MM.1S (cell line): ENCODE measurements at regions not wholly inside any gene's neighbourhood (a gene's known extent, or its start where the extent isn't known, plus 50 kb on each side); places are given as distances from the start of the nearest gene placed in this dataset.
"Not testable (repeated sequence)": the region's sequence is repeated elsewhere in the genome, so short reads cannot be mapped to it uniquely, and the experiment has no call there.

Experiments used
- DNase-seq: peaks from one replicate; pipeline ENCODE4 v3.0.0-alpha.2; 2015
- H2AFZ ChIP-seq: fragments of 300-600 bp; sonication (generic); 2 replicates; pipeline ENCODE4 v1.6.0; 2016; ENCODE audit warnings: antibody characterized with exemption, low read length
- H3F3A ChIP-seq: fragments of 300-600 bp; sonication (generic); 2 replicates; pipeline ENCODE4 v1.6.1; 2016; ENCODE audit warnings: mild to moderate bottlenecking, antibody characterized with exemption, low read length, moderate library complexity, mixed read lengths; ENCODE audit not compliant: insufficient read depth
- H3K27ac ChIP-seq: fragments of 300-600 bp; sonication (generic); 2 replicates; pipeline ENCODE4 v1.5.1; 2016; ENCODE audit warnings: mild to moderate bottlenecking, low read length
- H3K27me3 ChIP-seq: fragments of 300-600 bp; sonication (generic); replicated peaks from 2 replicates; pipeline ENCODE4 v1.6.0; 2016; ENCODE audit warnings: low read length; ENCODE audit not compliant: insufficient read depth
- H3K36me3 ChIP-seq: fragments of 300-600 bp; sonication (generic); replicated peaks from 2 replicates; pipeline ENCODE4 v1.6.1; 2016; ENCODE audit warnings: mild to moderate bottlenecking, low read length, mixed read lengths; ENCODE audit not compliant: insufficient read depth
- H3K4me1 ChIP-seq: fragments of 300-600 bp; sonication (generic); 2 replicates; pipeline ENCODE4 v1.6.1; 2016; ENCODE audit warnings: low read length, mixed read lengths
- H3K4me2 ChIP-seq: fragments of 300-600 bp; sonication (generic); 2 replicates; pipeline ENCODE4 v1.6.0; 2016; ENCODE audit warnings: low read depth, low read length
- H3K4me3 ChIP-seq: fragments of 300-600 bp; sonication (generic); 2 replicates; pipeline ENCODE4 v1.5.1; 2016; ENCODE audit warnings: low read length, mixed read lengths
- H3K79me2 ChIP-seq: fragments of 300-600 bp; sonication (generic); 2 replicates; pipeline ENCODE4 v1.6.1; 2016; ENCODE audit warnings: mixed run types, low read length, mixed read lengths
- H3K9ac ChIP-seq: fragments of 300-600 bp; sonication (generic); 2 replicates; pipeline ENCODE4 v1.6.1; 2016; ENCODE audit warnings: low read length, mixed read lengths
- H3K9me2 ChIP-seq: fragments of 300-600 bp; sonication (generic); replicated peaks from 2 replicates; pipeline ENCODE4 v1.6.1; 2016; ENCODE audit warnings: mild to moderate bottlenecking, low read length, mixed read lengths; ENCODE audit not compliant: insufficient read depth
- H3K9me3 ChIP-seq: fragments of 300-600 bp; sonication (generic); replicated peaks from 2 replicates; pipeline ENCODE4 v1.6.1; 2016; ENCODE audit warnings: mild to moderate bottlenecking, low read length, mixed read lengths; ENCODE audit not compliant: insufficient read depth
- H4K20me1 ChIP-seq: fragments of 300-600 bp; sonication (generic); 2 replicates; pipeline ENCODE4 v1.6.1; 2016; ENCODE audit warnings: mild to moderate bottlenecking, low read length, moderate library complexity, mixed read lengths; ENCODE audit not compliant: insufficient read depth
- EZH2 ChIP-seq: fragments of 300-600 bp; sonication (generic); optimal IDR thresholded peaks from 2 replicates; pipeline ENCODE3; 2017; ENCODE audit warnings: low read depth, mild to moderate bottlenecking, antibody characterized with exemption, low read length, mixed read lengths
- EZH2phosphoT487 ChIP-seq: fragments of 300-600 bp; sonication (generic); IDR thresholded peaks from 2 replicates; pipeline ENCODE4 v1.6.1; 2018; ENCODE audit warnings: antibody characterized with exemption, low read length
- TF ChIP-seq, protein P1 (sequence below): fragments of 300-600 bp; sonication (generic); IDR thresholded peaks from 2 replicates; pipeline ENCODE4 v1.5.1; 2016; ENCODE audit warnings: antibody characterized with exemption, low read length, mixed read lengths

- Histone ChIP-seq H3K9ac (no peak overlapping the region), H3K9me3 (no peaks in the 10 kb centered on the region), H3K27ac (no peak overlapping the region), H3K27me3 (no peaks in the 10 kb centered on the region), H3F3A (no peaks in the 10 kb centered on the region), H3K36me3 (no peaks in the 10 kb centered on the region), H3K4me3 (no peak overlapping the region), H3K4me2 (no peak overlapping the region), H2AFZ (no peak overlapping the region), H3K79me2 (no peaks in the 10 kb centered on the region), H4K20me1 (no peaks in the 10 kb centered on the region), H3K4me1 (no peaks in the 10 kb centered on the region), H3K9me2 (no peaks in the 10 kb centered on the region)
- TF ChIP-seq, protein P1, sequence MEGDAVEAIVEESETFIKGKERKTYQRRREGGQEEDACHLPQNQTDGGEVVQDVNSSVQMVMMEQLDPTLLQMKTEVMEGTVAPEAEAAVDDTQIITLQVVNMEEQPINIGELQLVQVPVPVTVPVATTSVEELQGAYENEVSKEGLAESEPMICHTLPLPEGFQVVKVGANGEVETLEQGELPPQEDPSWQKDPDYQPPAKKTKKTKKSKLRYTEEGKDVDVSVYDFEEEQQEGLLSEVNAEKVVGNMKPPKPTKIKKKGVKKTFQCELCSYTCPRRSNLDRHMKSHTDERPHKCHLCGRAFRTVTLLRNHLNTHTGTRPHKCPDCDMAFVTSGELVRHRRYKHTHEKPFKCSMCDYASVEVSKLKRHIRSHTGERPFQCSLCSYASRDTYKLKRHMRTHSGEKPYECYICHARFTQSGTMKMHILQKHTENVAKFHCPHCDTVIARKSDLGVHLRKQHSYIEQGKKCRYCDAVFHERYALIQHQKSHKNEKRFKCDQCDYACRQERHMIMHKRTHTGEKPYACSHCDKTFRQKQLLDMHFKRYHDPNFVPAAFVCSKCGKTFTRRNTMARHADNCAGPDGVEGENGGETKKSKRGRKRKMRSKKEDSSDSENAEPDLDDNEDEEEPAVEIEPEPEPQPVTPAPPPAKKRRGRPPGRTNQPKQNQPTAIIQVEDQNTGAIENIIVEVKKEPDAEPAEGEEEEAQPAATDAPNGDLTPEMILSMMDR: no peak
- TF ChIP-seq EZH2 (no peak), EZH2phosphoT487 (no peak)
- DNase-seq: no peak
Observed at GRCh38 chr15:19974998-19975397, 566.6 kb downstream of the GOLGA6L6 start.

DNA sequence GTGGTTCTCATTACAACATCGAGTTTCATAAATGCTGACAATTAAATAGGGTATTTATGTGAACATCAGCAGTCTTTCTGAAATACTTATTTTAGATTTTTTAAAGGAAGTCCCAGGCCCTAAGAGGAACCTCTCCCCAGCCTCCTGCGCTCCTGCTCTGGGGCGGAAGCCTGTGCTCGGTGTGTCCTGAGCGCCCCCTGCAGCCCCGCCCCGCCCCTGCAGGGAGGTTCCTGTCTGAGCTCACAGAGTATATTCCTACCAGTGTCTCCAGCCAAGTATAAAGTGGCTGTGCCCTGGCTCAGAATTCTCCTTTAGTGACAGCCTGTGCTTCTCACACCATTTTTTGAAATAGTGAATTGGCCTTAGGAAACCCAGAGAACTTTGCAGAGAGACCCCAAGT lies 567.9 kb downstream of the GOLGA6L6 start:
- no peaks in the 10 kb centered on the region for H3K9me3 ChIP-seq

GRCh38 chr15:19972582-19972981 lies 569.0 kb downstream of the GOLGA6L6 start:
- not testable (repeated sequence) for DNase-seq, H3K9me2 ChIP-seq, H3K79me2 ChIP-seq, H3K4me1 ChIP-seq, H3K9me3 ChIP-seq, H4K20me1 ChIP-seq, H3K4me3 ChIP-seq, H3K27ac ChIP-seq, H2AFZ ChIP-seq, H3F3A ChIP-seq, H3K9ac ChIP-seq, H3K36me3 ChIP-seq, H3K27me3 ChIP-seq, H3K4me2 ChIP-seq

More for the DNA sequence above, 567.9 kb downstream of the GOLGA6L6 start:
- no peak overlapping the region for H3K4me2 ChIP-seq
- H3K4me1 ChIP-seq: no peaks in the 10 kb centered on the region
- no peaks in the 10 kb centered on the region for H4K20me1 ChIP-seq
- H3K9me2 ChIP-seq: no peaks in the 10 kb centered on the region
- H3K27ac ChIP-seq: no peak overlapping the region
- H3K79me2 ChIP-seq: no peaks in the 10 kb centered on the region
- no peak overlapping the region for H3K4me3 ChIP-seq
- H2AFZ ChIP-seq: no peak overlapping the region
- TF ChIP-seq EZH2: no peak
- TF ChIP-seq, protein P1: peak; percentile 55
- no peaks in the 10 kb centered on the region for H3K36me3 ChIP-seq
- H3F3A ChIP-seq: no peaks in the 10 kb centered on the region
- no peaks in the 10 kb centered on the region for H3K27me3 ChIP-seq
- DNase-seq: peak; percentile 21
- no peak overlapping the region for H3K9ac ChIP-seq

GRCh38 chr15:19965574-19965973 lies 576.0 kb downstream of the GOLGA6L6 start:
- not testable (repeated sequence) for DNase-seq, H3K27ac ChIP-seq, H3K4me1 ChIP-seq, H3K4me2 ChIP-seq, H3K9me2 ChIP-seq, H3F3A ChIP-seq, H3K4me3 ChIP-seq, H3K79me2 ChIP-seq, H3K36me3 ChIP-seq, H4K20me1 ChIP-seq, H3K9me3 ChIP-seq, H2AFZ ChIP-seq, H3K9ac ChIP-seq, H3K27me3 ChIP-seq

- H3K9ac ChIP-seq, H3K9me3 ChIP-seq, H4K20me1 ChIP-seq, H3K4me1 ChIP-seq, H3K27me3 ChIP-seq, DNase-seq, H3K9me2 ChIP-seq, H3K79me2 ChIP-seq, H3K36me3 ChIP-seq, H3K4me2 ChIP-seq, H3K4me3 ChIP-seq, H3K27ac ChIP-seq, H2AFZ ChIP-seq, H3F3A ChIP-seq: not testable (repeated sequence)
Observed at GRCh38 chr15:19964480-19964879, 577.1 kb downstream of the GOLGA6L6 start.
